ENCODE measurements at regions not wholly inside any gene's neighbourhood (a gene's known extent, or its start where the extent isn't known, plus 50 kb on each side); places are given as distances from the start of the nearest gene placed in this dataset.

DNA sequence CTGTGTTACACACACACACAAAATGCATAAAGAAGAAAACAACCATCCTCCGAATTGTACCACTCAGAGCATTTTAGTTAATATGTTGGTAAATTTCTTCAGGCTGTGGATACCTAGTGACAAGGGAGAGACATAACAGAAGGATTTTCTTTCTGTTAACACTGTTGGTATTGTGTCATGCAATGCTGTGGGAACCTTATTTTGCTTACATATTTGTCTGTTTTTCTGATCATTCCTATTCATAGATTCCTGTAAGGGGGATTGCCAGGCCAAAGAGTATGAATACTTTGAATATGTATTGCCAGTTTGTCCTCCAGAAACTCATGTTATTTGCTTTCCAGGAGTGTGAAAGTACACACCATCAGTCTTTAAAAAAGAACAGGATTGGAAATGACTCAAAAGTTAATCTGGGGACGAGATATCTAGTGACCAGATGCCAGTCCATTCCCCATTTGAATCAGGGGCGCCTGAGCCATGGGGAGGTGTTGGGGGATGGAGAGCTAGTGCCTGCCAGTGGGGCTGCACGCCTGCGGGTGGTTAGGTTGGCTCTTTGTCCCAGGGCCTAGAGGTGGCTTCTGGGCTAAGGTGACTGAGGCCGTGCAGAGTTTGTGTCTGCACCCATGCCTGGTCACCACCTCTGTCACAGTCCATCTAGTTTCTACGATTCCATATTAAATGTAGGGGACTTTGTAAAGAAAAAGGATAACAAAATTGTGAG lies 142.0 kb downstream of the PTPN20 start:
- no peak for DNase-seq (ENCODE audit: low spot score)

DNA sequence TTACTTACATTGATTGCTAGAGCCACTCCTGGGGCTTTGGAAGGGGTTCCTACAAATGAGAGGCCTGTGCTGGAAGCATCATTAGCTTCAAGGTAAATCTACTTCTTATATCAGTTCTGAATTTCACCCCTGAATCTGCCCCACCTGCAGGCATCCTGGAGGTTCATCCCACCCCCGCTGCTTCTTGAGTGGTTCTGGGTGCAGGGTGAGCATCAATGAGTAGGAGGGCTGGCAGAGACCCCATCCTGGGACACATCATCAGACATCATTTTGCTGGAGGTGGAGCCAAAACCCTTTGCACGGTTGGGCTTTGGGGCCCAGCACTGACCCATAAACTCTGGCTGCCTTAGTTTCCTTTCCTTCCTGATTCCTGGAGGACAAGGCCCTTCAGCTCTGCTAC lies 143.7 kb downstream of the PTPN20 start:
- no peak for DNase-seq (ENCODE audit: low spot score)

DNA sequence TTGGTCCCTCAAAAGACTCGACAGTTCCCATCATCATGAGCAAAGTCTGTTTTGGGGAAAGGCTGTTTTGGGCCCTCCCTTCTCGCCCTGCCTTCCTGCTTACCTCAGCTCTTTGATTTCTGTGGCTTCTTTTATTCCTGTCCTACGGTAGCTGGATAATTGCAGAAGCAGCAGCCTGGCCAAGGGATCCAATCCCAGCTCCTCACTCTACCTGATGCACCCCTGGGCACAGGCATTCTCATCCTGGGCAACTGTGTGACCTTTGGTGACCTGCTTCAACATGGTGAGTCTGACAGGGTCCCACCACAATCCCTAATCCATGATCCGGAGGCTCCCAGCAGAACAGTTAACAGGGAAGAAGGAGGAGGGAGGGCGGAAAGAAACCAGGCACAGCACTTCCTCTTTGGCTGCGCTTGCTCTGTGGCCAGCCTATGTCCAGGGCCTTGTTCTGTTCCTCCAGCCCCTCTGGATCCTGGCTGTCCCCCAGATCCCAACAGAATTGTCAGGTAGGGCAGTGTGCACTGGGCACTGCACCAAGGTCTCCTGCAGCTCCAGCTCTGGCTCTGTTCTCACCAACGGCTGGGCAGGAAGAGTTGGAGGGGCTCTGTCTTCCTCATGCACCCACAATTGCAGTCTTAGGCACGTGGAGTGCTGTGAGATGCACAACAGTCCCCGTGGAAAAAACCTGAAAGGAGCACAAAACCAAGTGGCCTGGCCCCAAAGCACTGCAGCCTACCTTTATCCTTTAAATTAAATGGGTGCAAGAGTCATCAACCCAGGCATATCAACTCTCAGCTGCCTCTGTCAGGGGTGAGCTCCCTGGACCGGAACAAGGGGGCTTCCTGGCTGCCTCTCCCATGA lies 144.4 kb downstream of the PTPN20 start:
- no peak for DNase-seq (ENCODE audit: low spot score)

DNA sequence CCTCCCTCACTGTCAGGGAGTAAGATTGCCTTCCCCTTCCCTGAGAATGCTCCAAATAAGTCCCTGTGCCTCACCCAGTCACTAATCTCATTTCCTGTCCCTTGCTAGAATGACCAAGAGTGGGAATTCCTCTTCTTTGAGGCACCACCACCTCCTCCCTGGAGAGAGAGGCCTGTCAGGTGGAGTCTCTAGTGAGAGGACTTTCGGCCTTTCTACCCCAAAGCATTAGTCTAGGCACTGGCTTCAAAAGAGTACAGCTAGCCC lies 145.0 kb downstream of the PTPN20 start:
- no peak for DNase-seq (ENCODE audit: low spot score)

DNA sequence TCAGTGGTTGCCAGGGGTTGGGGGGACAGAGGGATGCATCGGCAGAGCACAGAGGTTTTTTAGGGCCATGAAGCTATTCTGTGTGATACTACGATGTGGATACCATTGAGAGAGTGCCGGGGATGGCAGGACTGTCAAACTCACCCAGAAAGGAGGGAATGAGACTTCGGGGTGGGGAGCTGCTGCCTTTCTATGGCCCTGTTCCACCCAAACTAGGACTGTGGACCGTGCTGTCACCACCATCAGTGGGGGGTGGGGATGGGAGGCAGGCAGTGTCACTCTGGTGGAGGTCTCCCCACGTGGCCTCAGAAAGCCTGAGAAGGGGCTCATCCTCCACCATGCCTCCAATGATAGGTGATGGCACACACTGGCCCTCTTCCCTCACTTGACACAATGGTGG lies 146.2 kb downstream of the PTPN20 start:
- no peak for DNase-seq (ENCODE audit: low spot score)

DNA sequence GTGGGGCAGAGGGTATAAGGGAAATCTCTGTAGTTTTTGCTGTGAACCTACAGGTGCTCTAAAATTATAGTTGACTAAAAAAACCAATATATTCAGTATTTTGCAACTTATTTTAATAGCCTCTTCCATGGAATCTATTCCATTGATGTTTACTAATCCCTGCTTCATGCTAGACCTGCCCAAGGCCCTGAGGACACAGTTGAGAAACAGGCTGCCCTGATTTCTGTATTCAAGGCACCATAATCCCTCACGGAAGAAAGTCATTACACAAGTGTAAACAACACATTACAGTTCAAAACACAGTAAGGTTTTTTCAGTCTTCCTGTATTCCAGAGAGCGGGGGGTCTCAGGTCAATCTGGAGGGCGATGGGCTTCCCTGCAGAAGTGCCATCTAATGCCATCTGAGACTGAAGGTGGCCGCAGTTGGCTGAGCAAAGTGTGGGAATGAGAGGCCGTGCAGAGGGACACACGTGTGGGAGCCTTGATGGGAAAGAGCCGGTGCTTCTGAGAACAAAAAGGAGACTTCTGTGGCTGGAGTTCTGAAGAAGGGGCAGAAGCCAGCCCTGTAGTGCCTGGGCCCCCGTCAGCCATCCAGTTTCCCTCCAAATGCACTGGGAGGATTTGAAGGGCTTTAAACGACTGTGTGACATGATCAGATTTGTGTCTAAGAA lies 146.9 kb downstream of the PTPN20 start:
- no peak for DNase-seq (ENCODE audit: low spot score)

DNA sequence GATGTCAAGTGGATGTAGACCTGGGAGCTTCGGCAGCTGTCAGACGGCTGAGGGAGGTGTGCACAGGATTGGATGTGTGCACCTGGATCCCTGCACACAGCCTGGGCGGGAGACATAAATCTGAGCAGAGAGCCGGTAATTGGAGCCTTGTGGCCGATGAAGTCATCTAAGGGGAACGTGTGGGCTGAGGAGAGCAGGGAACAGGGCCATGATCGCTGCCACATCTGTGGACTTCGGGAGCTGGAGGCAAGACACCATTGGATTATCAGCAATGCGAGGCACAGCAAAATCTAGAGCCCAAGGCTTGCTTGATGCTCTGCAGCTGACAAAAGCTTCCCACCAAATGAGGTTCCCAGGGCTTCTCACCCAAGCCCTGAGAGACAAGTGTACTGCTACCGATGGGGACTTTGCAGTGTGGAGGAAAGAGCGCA lies 147.7 kb downstream of the PTPN20 start:
- no peak for DNase-seq (ENCODE audit: low spot score)

DNA sequence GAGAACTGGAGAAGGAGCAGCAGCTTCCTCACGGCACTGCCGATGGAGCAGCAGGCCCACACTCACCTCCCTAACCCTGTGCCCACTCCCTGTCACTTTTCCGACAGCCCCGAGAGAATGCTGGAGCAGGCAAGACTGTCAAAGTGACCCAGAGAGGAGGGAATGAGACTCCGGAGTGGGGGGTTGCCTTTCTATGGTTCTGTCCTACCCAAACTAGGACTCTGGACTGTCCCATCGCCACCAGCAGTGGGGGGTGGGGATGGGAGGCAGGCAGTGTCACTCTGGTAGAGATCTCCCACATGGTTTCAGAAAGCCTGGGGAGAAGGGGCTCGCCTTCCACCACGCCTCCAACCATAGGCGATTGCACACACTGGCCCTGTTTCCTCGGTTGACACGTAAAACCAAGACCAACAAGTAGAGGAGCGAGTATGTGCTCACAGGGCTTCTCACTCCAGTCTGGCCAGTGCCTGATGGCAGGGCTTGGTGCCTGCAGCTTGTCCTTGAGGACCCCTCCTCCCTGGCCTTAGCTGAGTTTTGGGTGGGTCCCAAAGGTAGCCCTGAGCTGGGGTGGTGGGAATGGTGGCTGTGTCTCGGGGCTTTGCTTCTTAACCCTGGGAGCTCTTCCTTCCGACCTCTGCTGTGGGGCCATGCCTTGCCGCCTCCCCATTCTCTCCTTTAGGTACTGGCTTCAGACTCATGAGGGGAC lies 148.5 kb downstream of the PTPN20 start:
- no peak for DNase-seq (ENCODE audit: low spot score)

DNA sequence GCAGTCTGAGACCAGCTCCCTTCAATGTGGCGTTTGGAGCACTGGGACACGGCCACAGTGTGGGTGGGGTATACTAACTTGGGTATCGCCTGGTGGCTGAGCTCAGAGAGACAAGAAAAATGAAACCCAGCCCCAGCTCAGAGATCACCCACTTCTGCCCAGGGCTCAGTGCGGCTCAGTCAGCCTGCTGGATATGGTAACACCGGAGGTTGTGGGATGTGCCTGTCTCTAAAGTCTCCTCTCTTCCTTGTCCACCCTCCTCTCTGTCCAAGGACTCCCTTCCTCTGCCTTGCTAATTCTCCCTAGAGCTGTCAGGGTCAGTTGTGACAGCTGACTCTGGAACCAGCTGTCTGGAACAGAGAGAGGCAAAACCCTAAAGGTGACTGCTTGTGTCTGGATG lies 149.1 kb downstream of the PTPN20 start:
- no peak for DNase-seq (ENCODE audit: low spot score)

DNA sequence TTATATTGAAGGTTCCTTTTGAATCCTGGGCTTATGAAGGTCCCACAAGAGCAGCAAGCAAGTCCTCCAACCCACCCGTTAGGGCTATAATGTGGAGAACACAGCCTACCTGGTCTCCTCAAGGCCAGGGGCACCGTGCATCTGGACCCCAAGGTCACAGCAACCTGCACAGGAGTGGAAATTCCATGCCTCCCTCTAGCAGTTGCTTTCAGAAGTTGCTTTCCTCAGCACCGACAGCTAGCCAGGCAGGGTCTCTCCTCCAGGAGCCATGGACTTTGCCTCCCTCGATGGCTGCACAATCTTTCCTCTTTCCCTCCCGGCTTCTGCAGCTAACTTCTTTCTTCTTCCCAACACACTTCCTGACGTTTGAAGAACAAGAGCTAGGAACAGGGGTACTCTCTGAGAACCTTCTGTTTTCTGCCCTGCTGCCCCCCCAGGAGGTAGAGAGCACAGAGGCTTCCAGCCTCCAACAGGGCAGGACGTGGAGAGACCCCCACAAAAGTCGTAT lies 149.8 kb downstream of the PTPN20 start:
- DNase-seq (ENCODE audit: low spot score), result no peak

DNA sequence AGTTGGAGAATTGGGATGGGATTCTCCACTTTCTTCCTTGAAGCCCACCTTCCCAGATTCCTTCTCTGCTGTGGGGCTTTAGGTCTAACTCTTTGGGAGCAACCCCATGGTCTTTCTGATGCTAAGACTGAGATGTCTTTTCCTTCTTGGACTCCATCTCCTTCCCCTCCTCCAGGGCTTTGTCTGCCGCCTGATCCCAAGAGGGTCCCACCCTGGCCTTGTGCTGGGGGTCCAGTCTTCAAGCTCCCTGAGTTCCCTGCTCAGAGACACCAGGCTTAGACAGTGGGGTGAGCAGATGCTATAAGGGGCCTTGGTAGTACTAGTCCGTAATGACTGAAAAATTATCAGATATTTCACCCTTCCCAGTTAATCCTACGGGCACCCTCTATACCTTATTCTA lies 150.5 kb downstream of the PTPN20 start:
- DNase-seq (ENCODE audit: low spot score), result no peak

DNA sequence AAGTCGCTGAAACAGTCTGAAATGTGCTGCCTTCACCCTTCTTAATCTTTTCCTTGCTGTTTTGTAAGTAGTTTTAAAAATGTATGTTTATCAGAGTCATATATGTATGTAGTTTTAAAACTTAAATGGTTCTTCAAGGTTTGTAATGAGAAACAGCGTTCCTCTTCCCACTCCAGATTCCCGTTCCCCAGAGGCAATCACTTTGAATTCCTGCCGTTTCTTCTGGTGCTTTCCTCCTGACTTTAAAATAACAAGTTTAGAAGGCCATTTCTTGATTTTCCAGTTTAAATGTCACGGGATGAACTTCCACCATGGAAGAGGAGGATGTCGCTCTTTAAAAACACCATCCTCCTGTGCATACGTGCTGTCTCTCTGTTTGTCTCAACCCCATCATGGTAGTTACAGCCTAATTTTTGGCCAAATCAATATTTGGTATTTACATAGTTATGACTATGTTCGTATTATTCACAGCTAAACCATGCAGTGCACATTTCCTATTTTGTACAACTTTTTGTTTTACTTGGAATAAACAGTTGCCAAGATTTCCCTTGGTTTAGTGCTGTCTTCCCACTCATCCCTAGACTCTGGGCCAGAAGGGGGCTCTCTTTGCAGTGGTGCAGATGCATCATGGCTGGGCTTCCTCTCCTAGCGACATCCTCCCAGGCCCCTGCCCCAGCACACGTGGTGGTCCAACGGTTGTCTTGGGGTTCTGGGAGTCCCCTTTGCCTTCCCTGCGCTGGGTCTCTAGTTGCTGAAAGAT lies 151.4 kb downstream of the PTPN20 start:
- no peak for DNase-seq (ENCODE audit: low spot score)

DNA sequence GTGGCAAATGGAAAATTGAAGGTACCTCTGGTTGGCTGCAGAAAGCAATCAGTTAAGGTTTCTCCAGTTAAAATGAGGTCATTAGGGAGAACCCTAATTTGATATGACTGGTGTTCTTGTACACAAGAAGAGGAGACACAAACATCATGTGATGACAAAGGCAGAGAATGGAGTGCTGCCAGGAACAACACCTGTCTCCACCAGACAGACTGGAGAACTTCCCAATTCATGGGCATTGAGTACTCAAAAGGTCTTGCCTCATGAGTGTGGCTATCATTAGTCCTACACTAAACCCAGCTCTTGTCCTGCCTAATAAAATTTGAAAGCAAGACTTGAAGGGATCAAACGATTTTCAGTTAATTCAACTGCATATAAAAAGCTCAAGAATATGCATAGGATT lies 152.6 kb downstream of the PTPN20 start:
- no peak for DNase-seq (ENCODE audit: low spot score)

DNA sequence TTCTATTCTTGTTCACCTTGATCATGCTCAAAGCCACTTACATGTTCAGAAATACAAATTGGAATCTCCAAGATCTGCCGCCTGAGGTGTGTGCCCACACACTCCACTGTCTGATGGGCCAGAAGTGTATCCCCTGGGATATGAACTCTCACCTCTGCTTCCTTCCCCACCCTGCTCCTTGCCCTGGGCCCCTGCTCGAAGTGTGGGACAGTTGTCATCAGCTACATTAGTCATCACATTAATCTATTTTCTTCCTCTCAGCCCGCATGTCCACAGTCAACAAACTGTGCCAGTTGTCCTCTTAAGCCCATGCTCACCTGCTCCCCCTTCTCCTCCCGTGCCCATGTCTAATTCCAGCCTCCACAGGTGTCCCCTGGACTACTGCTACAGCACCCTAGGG lies 154.7 kb downstream of the PTPN20 start:
- no peak for DNase-seq (ENCODE audit: low spot score)

DNA sequence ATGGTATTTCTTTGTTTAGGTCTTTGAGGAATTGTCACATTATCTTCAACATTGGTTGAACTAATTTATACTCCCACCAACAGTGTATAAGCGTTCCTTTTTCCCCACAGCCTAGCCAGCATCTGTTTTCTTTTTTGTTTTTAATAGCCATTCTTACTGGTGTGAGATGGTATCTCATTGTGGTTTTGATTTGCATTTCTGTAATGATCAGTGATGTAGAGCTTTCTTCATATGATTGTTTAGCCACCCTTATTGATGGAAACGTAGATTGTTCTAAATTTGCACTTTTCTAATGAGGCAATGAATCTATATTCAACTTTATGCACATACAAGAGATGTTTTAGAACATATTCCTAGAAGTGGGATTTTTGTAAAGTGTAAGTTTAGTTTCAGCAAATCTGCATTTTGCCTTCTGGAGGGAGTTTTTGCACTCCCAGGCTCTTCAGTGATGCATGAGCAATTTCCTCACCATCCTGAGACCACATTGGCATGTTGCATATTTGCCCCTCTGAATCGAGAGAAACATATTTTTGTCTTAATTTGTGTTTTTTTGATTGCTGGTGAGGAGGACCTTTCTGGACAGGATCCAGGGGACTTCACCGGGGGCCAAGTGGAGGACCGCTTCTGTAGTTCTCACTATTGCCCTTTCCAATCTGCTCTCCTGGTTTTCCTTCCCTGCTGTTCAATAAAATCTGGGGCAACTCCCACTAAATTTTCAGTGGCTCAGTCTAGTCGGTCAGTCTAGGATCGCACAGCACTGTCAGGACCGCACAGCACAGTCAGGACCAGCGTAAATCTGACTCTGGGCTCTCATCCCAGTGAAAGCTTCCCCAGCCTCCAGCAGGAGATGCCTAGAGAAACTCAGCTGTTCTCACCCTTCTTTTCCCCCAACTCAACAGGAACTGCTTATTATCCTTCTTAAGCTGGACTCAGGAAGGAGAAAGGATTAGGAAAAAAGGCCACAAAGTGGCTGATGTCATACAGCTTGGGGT lies 157.0 kb downstream of the PTPN20 start:
- no peak for DNase-seq (ENCODE audit: low spot score)

DNA sequence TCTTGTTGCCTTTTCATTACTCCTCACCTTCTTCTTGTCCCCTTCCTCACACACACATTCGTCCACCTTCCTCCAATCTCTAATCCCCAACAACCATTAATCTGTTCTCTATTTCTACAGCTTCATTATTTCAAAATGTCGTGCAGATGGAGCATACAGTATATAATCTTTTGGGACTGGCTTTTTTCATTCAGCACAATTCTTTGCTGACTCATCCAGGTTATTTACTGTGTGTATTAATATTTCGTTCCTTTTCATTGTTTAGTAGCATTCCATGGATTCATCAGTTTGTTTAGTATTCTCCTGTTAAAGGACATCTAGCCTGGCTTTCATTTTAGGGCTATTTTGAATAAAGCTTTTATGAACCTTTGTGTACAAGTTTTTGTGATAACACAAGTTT lies 159.3 kb downstream of the PTPN20 start:
- no peak for DNase-seq (ENCODE audit: low spot score)

DNA sequence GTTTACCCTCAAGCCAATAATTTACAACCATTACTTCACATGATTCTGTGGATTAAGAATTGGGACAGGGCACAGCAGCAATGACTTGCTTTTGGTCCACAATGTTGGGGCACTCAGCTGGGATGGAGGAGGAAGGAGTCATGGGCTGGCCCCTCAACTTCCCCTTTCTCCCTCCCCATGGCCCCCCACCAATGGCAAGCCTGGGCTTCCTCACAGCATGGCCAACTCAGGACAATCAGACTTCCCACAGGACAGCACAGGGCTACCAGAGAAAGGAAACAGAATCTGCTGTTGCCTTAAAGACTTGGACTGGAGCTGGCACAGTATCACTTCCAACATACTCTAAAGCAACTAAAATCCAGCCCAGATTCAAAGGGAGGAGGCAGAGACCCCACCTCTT lies 160.7 kb downstream of the PTPN20 start:
- DNase-seq (ENCODE audit: low spot score), result no peak

DNA sequence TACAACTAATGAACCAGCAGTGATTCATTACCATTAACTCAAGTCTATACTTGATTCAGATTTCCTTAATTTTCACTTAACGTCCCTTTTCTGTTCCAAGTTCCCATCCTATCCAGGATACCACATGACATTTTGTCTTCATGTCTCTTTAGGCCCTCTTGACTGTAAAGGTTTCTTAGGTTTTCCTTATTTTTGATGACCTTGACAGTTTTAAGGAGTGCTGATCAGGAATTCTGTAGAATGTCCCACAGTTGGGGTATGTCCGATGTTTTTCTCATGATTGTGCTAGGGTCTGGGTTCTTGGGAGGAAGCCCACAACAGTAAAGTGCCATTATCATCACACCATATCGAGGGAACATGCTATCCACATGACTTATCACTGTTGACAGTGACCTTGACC lies 162.7 kb downstream of the PTPN20 start:
- no peak for DNase-seq (ENCODE audit: low spot score)

DNA sequence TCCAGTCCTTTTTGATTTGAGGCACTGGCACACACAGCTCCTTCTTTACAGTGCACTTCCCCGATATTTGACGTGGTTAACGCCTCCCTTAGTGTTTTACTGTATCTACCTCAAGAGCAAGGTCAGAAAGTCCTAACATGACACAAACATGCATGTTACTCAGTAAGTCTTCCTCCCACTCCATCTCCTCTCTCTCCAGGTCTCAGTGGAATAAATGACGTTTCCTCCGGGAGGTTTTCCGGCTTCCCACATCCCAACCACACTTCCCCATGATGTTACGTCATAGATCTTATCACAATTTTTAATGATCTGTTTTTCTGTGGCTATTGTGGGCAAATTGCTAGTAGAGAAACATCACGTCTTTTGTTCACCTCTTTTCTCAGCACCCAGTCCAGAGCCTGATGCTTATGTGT lies 165.7 kb downstream of the PTPN20 start:
- DNase-seq (ENCODE audit: low spot score), result no peak

DNA sequence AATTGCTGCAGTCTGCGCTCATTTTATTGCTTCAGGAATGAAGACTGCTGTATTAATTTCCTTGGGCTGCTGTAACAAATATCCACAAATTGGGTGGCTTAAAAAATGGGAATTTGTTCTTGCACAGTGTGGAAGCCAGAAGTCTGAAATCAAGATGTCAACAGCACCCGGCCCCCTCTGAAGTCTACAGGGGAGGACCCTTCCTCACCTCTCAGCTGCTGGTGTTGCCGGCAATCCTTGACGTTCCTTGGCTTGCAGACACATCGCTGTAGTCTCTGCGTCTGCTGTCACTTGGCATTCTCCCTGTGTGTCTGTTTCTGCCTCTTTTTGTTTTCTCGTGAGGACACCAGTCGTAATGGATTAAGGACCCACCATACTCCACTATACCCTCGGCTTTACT lies 166.2 kb downstream of the PTPN20 start:
- no peak for DNase-seq (ENCODE audit: low spot score)
